Fibroblast of skin of left biceps (primary cell): ENCODE measurements at regions not wholly inside any gene's neighbourhood (a gene's known extent, or its start where the extent isn't known, plus 50 kb on each side); places are given as distances from the start of the nearest gene placed in this dataset.

Source experiments
- DNase-seq, 2 experiments: peaks; one replicate each; pipeline ENCODE4 v3.0.0-alpha.2; 2013; ENCODE audit warnings: low read depth in 2 of 2

GRCh38 chr4:161225327-161225726 is 938.5 kb downstream of the FSTL5 start:
- DNase-seq = no peak

- DNase-seq = no peak
Observed at GRCh38 chr4:161222889-161223288, 940.9 kb downstream of the FSTL5 start.

- no peak for DNase-seq
Observed at GRCh38 chr4:161208564-161208963, 955.2 kb downstream of the FSTL5 start.

- DNase-seq = no peak
Observed at GRCh38 chr4:161206528-161207080, 957.2 kb downstream of the FSTL5 start.

- DNase-seq = no peak
Observed at GRCh38 chr4:161203865-161204264, 959.9 kb downstream of the FSTL5 start.

- DNase-seq = no peak
Observed at GRCh38 chr4:161197912-161198311, 965.9 kb downstream of the FSTL5 start.

- DNase-seq = no peak
Observed at GRCh38 chr4:161197474-161197873, 966.3 kb downstream of the FSTL5 start.

GRCh38 chr4:161189286-161190134 is 974.3 kb downstream of the FSTL5 start:
- peak in 1 of 2 experiments; percentile 18 for DNase-seq

GRCh38 chr4:161188578-161188977 is 975.2 kb downstream of the FSTL5 start:
- no peak for DNase-seq

GRCh38 chr4:161187569-161187968 is 976.2 kb downstream of the FSTL5 start:
- no peak for DNase-seq

GRCh38 chr4:161186750-161187149 is 977.0 kb downstream of the FSTL5 start:
- DNase-seq = no peak

- DNase-seq = peak in 1 of 2 experiments; percentile 4
Observed at GRCh38 chr4:161186012-161186411, 977.8 kb downstream of the FSTL5 start.

GRCh38 chr4:161183729-161184128 is 980.1 kb downstream of the FSTL5 start:
- DNase-seq = no peak

GRCh38 chr4:161182913-161183312 is 980.9 kb downstream of the FSTL5 start:
- DNase-seq = no peak

- no peak for DNase-seq
Observed at GRCh38 chr4:161178310-161178709, 985.5 kb downstream of the FSTL5 start.

- no peak for DNase-seq
Observed at GRCh38 chr4:161172396-161173026, 991.3 kb downstream of the FSTL5 start.

GRCh38 chr4:161167539-161167938 is 996.3 kb downstream of the FSTL5 start:
- DNase-seq = no peak

- DNase-seq = no peak
Observed at GRCh38 chr4:161160718-161161117, 1003.1 kb downstream of the FSTL5 start.

- no peak for DNase-seq
Observed at GRCh38 chr4:161148051-161148450, 1015.7 kb downstream of the FSTL5 start.

GRCh38 chr4:161143375-161143774 is 1020.4 kb downstream of the FSTL5 start:
- no peak for DNase-seq

- DNase-seq = no peak
Observed at GRCh38 chr4:161134795-161135194, 1029.0 kb downstream of the FSTL5 start.

GRCh38 chr4:161133586-161134276 is 1030.1 kb downstream of the FSTL5 start:
- DNase-seq = no peak
